Tibial nerve (tissue), 4 donors: ENCODE measurements at regions not wholly inside any gene's neighbourhood (a gene's known extent, or its start where the extent isn't known, plus 50 kb on each side); places are given as distances from the start of the nearest gene placed in this dataset.

Source experiments
- EP300 ChIP-seq, 2 donors: sonication (generic); formaldehyde crosslinking; IDR thresholded peaks; one replicate each; pipeline ENCODE4 v1.6.1; 2017; ENCODE audit warnings: antibody characterized with exemption in 2 of 2, mild to moderate bottlenecking in 1 of 2
- POLR2A ChIP-seq, 2 donors: fragments of 450-650 bp; IDR thresholded peaks; one replicate each; pipeline ENCODE4 v1.6.1; 2017; ENCODE audit warnings: antibody characterized with exemption in 2 of 2, mild to moderate bottlenecking in 2 of 2, moderate library complexity in 2 of 2
- TF ChIP-seq, protein P1 (sequence below), 5 experiments: fragments of 200-600 bp in 3 of 5; fragments of 450-650 bp in 2 of 5; sonication (generic) in 3 of 5; IDR thresholded peaks; one replicate each; pipeline ENCODE4 v1.5.1; 2016 to 2019; ENCODE audit warnings: antibody characterized with exemption in 5 of 5, mild to moderate bottlenecking in 3 of 5, moderate library complexity in 2 of 5

DNA sequence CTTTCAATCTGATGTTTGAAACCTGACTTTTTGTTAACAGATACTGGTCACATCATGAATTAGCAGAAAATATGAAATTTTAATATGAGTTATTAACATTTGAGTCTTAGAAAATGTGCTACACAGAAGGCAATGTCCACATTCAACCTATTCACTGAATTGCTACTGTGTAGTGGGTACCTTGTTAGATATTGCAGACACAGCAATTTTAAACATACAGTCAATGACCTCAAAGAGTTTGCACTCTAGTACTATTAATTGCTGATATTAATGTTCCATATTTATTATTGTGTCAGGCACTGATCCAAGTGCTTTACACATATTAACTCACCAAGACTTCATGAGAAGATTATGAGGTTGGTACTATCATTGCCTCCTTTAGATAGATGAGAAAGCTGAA is 385.4 kb upstream of the PKDCC start:
- TF ChIP-seq EP300 (IDR thresholded peaks at IDR 0.05) (no peak), POLR2A (IDR thresholded peaks at IDR 0.05) (no peak)
- TF ChIP-seq, protein P1, sequence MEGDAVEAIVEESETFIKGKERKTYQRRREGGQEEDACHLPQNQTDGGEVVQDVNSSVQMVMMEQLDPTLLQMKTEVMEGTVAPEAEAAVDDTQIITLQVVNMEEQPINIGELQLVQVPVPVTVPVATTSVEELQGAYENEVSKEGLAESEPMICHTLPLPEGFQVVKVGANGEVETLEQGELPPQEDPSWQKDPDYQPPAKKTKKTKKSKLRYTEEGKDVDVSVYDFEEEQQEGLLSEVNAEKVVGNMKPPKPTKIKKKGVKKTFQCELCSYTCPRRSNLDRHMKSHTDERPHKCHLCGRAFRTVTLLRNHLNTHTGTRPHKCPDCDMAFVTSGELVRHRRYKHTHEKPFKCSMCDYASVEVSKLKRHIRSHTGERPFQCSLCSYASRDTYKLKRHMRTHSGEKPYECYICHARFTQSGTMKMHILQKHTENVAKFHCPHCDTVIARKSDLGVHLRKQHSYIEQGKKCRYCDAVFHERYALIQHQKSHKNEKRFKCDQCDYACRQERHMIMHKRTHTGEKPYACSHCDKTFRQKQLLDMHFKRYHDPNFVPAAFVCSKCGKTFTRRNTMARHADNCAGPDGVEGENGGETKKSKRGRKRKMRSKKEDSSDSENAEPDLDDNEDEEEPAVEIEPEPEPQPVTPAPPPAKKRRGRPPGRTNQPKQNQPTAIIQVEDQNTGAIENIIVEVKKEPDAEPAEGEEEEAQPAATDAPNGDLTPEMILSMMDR (IDR thresholded peaks at IDR 0.05), result no peak
